ENCODE measurements at regions not wholly inside any gene's neighbourhood (a gene's known extent, or its start where the extent isn't known, plus 50 kb on each side); places are given as distances from the start of the nearest gene placed in this dataset.

GRCh38 chr7:18395868-18396267, 99.7 kb upstream of the HDAC9 start:
- no peak for DNase-seq (ENCODE audit: low spot score in 2 of 2, unreplicated experiment in 2 of 2)
- peaks cover 3% of the 10 kb centered on the region for H3K9me3 Mint-ChIP-seq
- no peak overlapping the region for H3K4me3 Mint-ChIP-seq
- H3K27ac Mint-ChIP-seq: no peak overlapping the region
- TF ChIP-seq CTCF (IDR thresholded peaks at IDR 0.05; ENCODE audit: unreplicated experiment): no peak
- H3K36me3 Mint-ChIP-seq: no peaks in the 10 kb centered on the region
- peaks cover 8% of the 10 kb centered on the region for H3K4me1 Mint-ChIP-seq
- H3K27me3 Mint-ChIP-seq (ENCODE audit: low read depth): no peaks in the 10 kb centered on the region

- TF ChIP-seq CTCF (IDR thresholded peaks at IDR 0.05; ENCODE audit: unreplicated experiment): no peak
- H3K9me3 Mint-ChIP-seq: no peaks in the 10 kb centered on the region
- H3K27ac Mint-ChIP-seq: no peak overlapping the region
- no peak for DNase-seq (ENCODE audit: low spot score in 2 of 2, unreplicated experiment in 2 of 2)
- peaks cover 8% of the 10 kb centered on the region for H3K4me1 Mint-ChIP-seq
- no peak overlapping the region for H3K4me3 Mint-ChIP-seq
- H3K36me3 Mint-ChIP-seq: no peaks in the 10 kb centered on the region
- no peaks in the 10 kb centered on the region for H3K27me3 Mint-ChIP-seq (ENCODE audit: low read depth)
Observed at GRCh38 chr7:18396953-18397352, 98.6 kb upstream of the HDAC9 start.

- no peak for DNase-seq (ENCODE audit: low spot score in 2 of 2, unreplicated experiment in 2 of 2)
- TF ChIP-seq CTCF (IDR thresholded peaks at IDR 0.05; ENCODE audit: unreplicated experiment): no peak
- no peaks in the 10 kb centered on the region for H3K4me1 Mint-ChIP-seq
Observed at GRCh38 chr7:18399436-18400235, 95.9 kb upstream of the HDAC9 start.

DNA sequence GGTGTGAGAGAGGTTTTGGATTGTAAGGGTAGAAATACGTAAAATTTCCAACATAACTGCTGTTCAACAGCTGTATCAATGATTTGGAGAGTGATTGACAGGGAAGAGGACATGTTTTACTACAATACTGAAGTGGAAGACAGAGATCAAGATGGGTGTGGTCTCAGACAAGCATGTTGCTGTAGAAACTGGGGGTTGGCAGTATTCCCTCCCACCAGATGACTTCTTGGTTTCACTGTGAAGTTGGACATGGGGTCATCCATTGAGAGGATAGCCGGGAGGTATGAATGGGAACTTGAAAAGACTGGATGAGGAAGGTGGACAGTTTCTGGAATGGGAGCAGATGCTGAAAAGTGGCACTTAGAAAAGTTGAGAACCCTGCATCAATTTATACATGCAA, 95.3 kb upstream of the HDAC9 start:
- no peaks in the 10 kb centered on the region for H3K9me3 Mint-ChIP-seq
- H3K27ac Mint-ChIP-seq: no peak overlapping the region
- H3K27me3 Mint-ChIP-seq (ENCODE audit: low read depth): no peaks in the 10 kb centered on the region
- no peaks in the 10 kb centered on the region for H3K4me1 Mint-ChIP-seq
- DNase-seq (ENCODE audit: low spot score in 2 of 2, unreplicated experiment in 2 of 2): no peak
- H3K36me3 Mint-ChIP-seq: no peaks in the 10 kb centered on the region
- no peak overlapping the region for H3K4me3 Mint-ChIP-seq
- no peak for TF ChIP-seq CTCF (IDR thresholded peaks at IDR 0.05; ENCODE audit: unreplicated experiment)

More at GRCh38 chr7:18399436-18400235, 95.9 kb upstream of the HDAC9 start:
- H3K9me3 Mint-ChIP-seq: no peaks in the 10 kb centered on the region
- no peak overlapping the region for H3K4me3 Mint-ChIP-seq
- H3K27ac Mint-ChIP-seq: no peak overlapping the region
- no peaks in the 10 kb centered on the region for H3K36me3 Mint-ChIP-seq
- H3K27me3 Mint-ChIP-seq (ENCODE audit: low read depth): no peaks in the 10 kb centered on the region

DNA sequence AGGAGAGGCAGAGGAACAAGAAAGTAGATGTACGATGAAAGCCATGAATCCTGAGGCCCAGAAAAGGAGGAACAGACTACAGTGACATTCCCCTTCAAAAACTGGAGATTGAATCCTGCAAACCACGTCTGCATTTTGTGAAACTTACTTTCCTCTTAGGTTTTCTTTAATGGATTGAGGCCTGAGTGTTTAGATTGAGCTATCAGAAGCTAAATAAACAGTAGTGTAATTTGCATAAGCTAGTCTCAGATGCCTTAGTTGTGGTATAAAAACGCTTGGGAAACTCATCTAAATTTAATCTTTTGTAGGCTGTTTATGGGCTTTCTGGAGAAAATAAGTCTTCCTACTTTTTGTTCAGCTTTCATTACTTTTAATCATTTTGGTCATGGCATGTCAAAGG, 94.8 kb upstream of the HDAC9 start:
- Mint-ChIP-seq H3K9me3 (no peaks in the 10 kb centered on the region), H3K4me3 (no peak overlapping the region), H3K27ac (no peak overlapping the region), H3K36me3 (no peaks in the 10 kb centered on the region), H3K27me3 (ENCODE audit: low read depth) (no peaks in the 10 kb centered on the region), H3K4me1 (no peaks in the 10 kb centered on the region)
- DNase-seq (ENCODE audit: low spot score in 2 of 2, unreplicated experiment in 2 of 2): no peak
- no peak for TF ChIP-seq CTCF (IDR thresholded peaks at IDR 0.05; ENCODE audit: unreplicated experiment)
